ENCODE measurements at regions not wholly inside any gene's neighbourhood (a gene's known extent, or its start where the extent isn't known, plus 50 kb on each side); places are given as distances from the start of the nearest gene placed in this dataset.

GRCh38 chr6:19472153-19472552, 365.0 kb upstream of the ID4 start:
- H4K20me1 ChIP-seq (ENCODE audit: control insufficient read depth, insufficient read depth), result no peaks in the 10 kb centered on the region
- in situ Hi-C loops (cut with MboI) (no loop called here), intact Hi-C loops (cut with micrococcal nuclease; ENCODE audit: unreplicated experiment) (no loop called here)
- 44% methylated on average over 4 of the region's 4 CpGs for WGBS (ENCODE audit: insufficient coverage, insufficient replicate concordance, low lambda C conversion rate, missing lambda C conversion rate)
- TF ChIP-seq USF2 (IDR thresholded peaks at IDR 0.05; ENCODE audit: borderline replicate concordance, low read depth, low read length) (no peak), ETV6 (conservative IDR thresholded peaks at IDR 0.05 in 1 of 2, IDR thresholded peaks at IDR 0.05 in 1 of 2; ENCODE audit: borderline replicate concordance in 1 of 2, low read depth in 1 of 2) (no peak), MYB (IDR thresholded peaks at IDR 0.05; ENCODE audit: borderline replicate concordance, low read depth, low read length) (no peak), CREB1 (IDR thresholded peaks at IDR 0.05; ENCODE audit: low read depth) (no peak), EGR1 (IDR thresholded peaks at IDR 0.05; ENCODE audit: borderline replicate concordance in 1 of 2, low read depth in 2 of 2, low read length in 2 of 2) (no peak), ESRRA (IDR thresholded peaks at IDR 0.05; ENCODE audit: low read length) (no peak), CBFB (IDR thresholded peaks at IDR 0.05; ENCODE audit: low read depth) (no peak), ZZZ3 (IDR thresholded peaks at IDR 0.05; ENCODE audit: control insufficient read depth, insufficient read length, low read depth) (no peak), SUPT20H (IDR thresholded peaks at IDR 0.05; ENCODE audit: borderline replicate concordance, control insufficient read depth, low read depth, low read length) (no peak), ZNF24 (IDR thresholded peaks at IDR 0.05) (no peak), BCL3 (IDR thresholded peaks at IDR 0.05; ENCODE audit: borderline replicate concordance, insufficient read depth, low read depth, low read length, poor library complexity, severe bottlenecking) (no peak), ZNF687 (IDR thresholded peaks at IDR 0.05) (no peak), SREBF1 (IDR thresholded peaks at IDR 0.05; ENCODE audit: low read length) (no peak)
- ChIA-PET POLR2A (no interaction called here), SMC1A (ENCODE audit: uncharacterized antibody, unreplicated experiment) (no interaction called here), CTCF (no interaction called here), RAD21 (ENCODE audit: unreplicated experiment) (no interaction called here)
- no peaks in the 10 kb centered on the region for H3K36me3 ChIP-seq (ENCODE audit: control insufficient read depth in 2 of 2, insufficient read depth in 2 of 2, low read length in 1 of 2)
- no peak overlapping the region for H3K27ac ChIP-seq (ENCODE audit: control insufficient read depth, insufficient read depth)
- no peaks in the 10 kb centered on the region for H3K27me3 ChIP-seq (replicated peaks in 1 of 2; ENCODE audit: control insufficient read depth in 2 of 2, insufficient read depth in 2 of 2, low read length in 1 of 2)
- H3K4me3 ChIP-seq, result no peak overlapping the region
- no peaks in the 10 kb centered on the region for H3K4me1 ChIP-seq (ENCODE audit: control insufficient read depth, insufficient read depth, low read length)
- H3K9ac ChIP-seq (ENCODE audit: control insufficient read depth, insufficient read depth, low read length), result no peak overlapping the region
- FAIRE-seq (no peak), DNase-seq (ENCODE audit: low read depth, low spot score) (no peak), ATAC-seq (no peak)
- no peaks in the 10 kb centered on the region for H3K79me2 ChIP-seq (ENCODE audit: control insufficient read depth, insufficient read depth, low read length)
- H2AFZ ChIP-seq (ENCODE audit: control insufficient read depth, low read depth, low read length), result no peak overlapping the region
- H3K4me2 ChIP-seq (ENCODE audit: control insufficient read depth, insufficient read depth), result no peak overlapping the region
- H3K9me3 ChIP-seq (replicated peaks; ENCODE audit: control insufficient read depth, insufficient read depth, low read length), result no peaks in the 10 kb centered on the region
- BruUV-seq (replicated peaks), result no TSS peak

Data from GM12878 (cell line).